HG02759 (cell line): ENCODE measurements at regions not wholly inside any gene's neighbourhood (a gene's known extent, or its start where the extent isn't known, plus 50 kb on each side); places are given as distances from the start of the nearest gene placed in this dataset.

Source experiments
- ATAC-seq: cut with Tn5 transposase; IDR thresholded peaks from one replicate; pipeline ENCODE4 v1.9.1; 2021; ENCODE audit warnings: mild to moderate bottlenecking, moderate library complexity; ENCODE audit not compliant: unreplicated experiment

DNA sequence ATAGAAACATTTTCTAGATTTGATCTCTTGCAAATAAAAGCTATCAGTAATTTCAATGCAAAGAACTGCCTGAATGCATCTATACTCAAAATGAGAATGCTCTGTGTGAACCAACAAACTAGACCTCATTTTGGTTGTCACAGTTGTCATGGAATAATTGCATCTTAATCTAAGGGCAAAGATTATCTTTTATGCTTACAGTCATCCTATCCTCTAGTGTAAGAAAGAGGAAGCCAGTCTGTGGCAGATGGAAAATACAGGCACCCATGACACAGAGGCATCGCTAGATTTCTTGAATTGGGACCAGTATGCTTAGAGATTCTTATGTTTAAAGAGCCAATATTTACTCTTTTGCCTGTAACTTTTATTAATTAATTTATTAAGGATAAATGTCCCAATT, 95.0 kb downstream of the MACIR start:
- ATAC-seq: no peak

DNA sequence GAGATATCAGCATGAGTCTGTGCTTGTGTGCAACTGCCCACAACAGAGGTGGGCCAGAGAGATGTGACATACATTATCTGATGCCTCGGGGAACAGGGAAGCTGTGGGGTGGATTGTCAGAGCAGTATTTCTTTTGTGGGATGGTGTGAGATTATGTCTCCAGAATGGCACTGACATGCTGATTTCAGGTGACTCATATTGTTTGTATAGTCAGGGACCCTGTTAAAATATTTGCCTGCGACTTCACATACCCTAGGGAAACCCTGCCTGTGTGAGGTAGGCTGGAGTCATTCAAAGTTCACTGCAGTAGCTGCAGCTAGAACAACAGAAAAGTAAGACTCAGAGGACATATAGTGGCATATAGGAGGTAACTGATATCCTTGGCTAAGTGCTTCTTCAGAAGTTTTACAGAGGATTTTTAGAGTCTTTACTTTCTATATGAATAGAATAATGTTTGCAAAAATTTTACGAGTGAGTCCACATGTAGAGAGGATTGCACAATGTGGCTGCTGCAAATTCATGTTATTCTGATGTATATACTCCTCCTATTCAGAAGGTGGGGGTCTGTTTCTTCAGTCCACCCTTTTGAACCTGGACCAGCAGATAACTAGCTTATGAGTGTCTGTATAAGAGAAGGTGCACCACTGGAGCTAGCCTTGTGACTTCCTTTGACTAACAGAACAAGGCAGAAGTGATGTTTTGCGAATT, 89.3 kb downstream of the MACIR start:
- ATAC-seq: no peak

DNA sequence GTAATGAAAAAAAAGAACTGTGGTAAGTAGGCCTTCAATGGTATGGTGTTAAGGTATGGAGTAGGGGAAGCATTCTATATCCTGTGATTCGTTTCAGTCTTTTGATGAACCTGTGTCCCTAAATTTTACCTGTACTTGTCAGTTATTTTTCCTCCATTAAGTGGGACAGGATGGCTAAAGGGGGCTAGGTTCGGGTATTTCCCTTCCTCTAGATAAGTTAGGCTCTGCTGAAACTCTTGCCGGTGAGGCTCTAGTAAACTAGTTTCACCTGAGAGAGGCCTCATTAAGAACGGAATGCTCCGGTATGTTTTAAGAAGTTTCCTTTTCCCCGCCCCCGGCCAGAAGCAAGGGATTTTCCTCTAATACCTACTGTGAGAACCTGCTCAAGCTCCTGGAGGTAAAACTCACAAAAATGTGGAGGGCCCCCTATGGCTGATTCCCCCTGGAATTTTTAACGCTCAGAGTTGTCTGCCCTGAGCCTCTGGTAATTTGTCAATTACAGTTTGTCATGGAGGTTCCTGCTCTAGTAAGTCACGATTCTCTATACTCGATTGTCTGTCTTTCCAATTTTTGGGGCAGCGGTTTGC, 87.7 kb downstream of the MACIR start:
- ATAC-seq: no peak

DNA sequence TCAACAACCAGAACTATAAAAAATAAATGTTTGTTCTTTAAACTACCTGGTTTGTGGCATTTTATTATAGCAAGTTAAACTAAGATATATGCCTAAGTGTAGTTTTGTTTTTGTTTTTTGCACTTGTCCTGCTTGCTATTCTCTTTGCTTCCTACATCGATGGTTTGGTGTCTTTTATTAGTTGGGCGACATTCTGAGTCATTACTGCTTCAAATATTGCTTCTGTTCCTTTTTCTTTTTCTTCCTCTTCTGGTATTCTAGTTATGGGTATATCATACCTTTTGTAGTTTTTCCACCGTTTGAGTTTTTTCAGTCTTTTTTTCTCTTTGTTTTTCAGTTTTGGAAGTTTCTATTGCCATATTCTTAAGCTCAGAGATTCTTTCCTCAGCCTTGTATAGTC, 86.9 kb downstream of the MACIR start:
- ATAC-seq: peak; percentile 45

DNA sequence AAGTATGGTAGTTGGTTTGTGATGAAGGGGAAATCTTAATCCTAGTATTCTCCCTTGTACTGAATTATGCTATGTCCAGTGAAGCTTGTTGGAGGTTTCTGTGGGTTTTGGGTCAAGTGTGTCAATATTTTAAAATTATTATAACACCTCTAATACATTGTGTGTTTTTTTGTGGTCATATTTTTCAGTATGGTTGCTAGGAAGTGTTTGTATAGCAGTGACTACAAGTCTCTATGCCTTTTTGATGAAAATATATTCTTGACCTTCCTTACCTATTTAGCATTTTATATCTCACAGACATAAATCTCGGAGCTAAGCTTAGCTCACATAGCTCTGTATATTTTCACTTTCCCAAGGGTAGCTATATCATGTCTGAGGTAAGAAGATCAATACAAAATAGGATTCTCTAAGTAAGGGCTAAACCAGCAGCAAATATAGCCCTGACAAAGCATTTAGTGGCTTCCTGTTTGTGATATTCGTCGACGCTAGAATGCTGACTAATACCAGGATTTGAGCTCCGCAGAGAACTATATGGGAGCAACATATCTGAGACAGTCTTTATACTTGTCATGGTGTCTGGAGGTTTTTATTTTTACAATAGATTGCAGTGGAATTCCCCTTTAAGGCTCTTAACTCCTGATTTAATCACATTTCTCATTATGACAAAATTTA, 82.3 kb downstream of the MACIR start:
- peak; percentile 99 for ATAC-seq

DNA sequence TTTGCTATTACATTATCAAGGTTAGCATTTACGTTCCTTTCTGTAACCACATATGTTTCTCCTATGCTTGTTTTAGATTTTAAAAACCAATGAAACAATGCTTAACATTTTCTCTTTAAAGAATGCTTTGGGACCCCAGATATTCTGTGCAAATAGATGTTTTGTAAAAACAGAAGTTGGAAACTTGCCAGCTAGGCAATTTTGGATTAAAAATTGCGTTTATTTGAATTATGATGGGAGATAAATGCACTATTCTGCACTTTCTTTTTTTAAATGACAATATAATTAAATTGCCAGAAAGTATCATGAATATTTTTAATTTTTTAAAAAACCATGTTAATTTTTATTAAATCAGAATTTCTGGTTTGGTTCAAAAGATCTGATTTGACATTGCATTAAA, 81.6 kb downstream of the MACIR start:
- no peak for ATAC-seq

DNA sequence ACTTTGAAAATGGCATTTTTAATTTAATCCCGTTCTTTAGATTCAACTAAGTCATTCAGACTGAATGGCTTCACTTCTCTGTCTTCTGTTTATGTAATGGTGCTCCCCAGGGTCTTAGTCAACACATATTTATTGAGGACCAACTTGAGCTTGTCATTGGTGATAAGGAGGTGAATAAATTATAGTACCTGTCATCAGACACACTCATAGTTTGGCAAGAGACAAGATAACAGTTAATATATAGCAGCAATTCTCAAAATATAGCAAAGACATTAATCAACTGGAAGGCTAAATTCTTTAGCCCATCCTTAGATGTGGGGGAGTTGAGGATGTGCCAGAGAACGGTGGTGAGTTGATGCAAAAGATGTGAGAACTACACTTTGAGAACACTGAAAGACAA, 78.4 kb downstream of the MACIR start:
- ATAC-seq: no peak

DNA sequence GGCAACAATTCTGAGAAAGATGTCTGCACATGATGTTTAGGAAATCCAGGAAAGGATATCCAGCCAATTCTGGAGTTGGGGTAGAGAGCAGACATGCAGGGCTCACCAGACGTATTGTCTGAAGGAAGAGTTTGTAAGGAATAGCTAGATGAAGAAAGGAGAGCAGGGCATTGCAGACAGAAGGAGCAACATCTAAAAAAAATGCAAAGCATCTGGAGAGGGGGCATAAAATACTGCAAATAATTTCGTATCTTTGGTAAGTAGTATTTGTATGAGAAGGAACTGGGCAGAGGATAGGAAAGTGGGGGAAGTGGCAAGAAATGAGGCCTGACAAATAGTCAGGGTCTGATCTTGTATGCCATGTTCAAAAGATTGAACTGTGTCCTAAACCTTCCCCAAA, 74.8 kb downstream of the MACIR start:
- no peak for ATAC-seq

DNA sequence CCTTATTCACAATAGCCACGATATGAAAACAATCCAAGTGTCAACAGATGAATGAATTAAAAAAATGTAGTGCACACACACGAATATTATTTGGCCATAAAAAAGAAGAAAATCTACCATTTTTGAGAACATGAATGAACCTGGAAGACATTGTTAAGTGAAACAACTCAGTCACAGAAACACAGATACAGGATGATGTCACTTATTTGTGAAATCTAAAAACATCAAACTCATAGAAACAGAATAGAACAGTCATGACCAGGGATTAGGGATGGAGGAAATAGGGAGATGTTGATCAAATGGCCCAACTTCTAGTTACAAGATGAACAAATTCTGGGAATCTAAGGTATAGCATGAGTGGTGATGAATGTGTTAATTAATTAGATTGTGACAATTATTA, 72.3 kb downstream of the MACIR start:
- ATAC-seq: no peak
